Limb (tissue), 2 donors: ENCODE measurements at regions not wholly inside any gene's neighbourhood (a gene's known extent, or its start where the extent isn't known, plus 50 kb on each side); places are given as distances from the start of the nearest gene placed in this dataset.
"Not testable (repeated sequence)": the region's sequence is repeated elsewhere in the genome, so short reads cannot be mapped to it uniquely, and the experiment has no call there.

Experiments
- DNase-seq, 2 donors: peaks; one replicate each; pipeline ENCODE4 v3.0.0-alpha.2; 2016; ENCODE audit errors: extremely low spot score in 2 of 2

GRCh38 chr1:170789063-170789462 is 125.1 kb downstream of the PRRX1 start:
- DNase-seq, result no peak

GRCh38 chr1:170790175-170790574 is 126.2 kb downstream of the PRRX1 start:
- peak in 1 of 2 donors; percentile 39 for DNase-seq

- DNase-seq, result no peak
Observed at GRCh38 chr1:170790651-170791071, 126.7 kb downstream of the PRRX1 start.

GRCh38 chr1:170791941-170792340 is 128.0 kb downstream of the PRRX1 start:
- peak in 1 of 2 donors; percentile 2 for DNase-seq

GRCh38 chr1:170800265-170800664 is 135.1 kb upstream of the MROH9 start:
- DNase-seq, result no peak

- no peak for DNase-seq
Observed at GRCh38 chr1:170800812-170801211, 134.5 kb upstream of the MROH9 start.

- DNase-seq, result no peak
Observed at GRCh38 chr1:170803711-170804110, 131.6 kb upstream of the MROH9 start.

- no peak for DNase-seq
Observed at GRCh38 chr1:170804419-170804818, 130.9 kb upstream of the MROH9 start.

- DNase-seq, result no peak
Observed at GRCh38 chr1:170804879-170805278, 130.5 kb upstream of the MROH9 start.

- peak in 1 of 2 donors; percentile 48 for DNase-seq
Observed at GRCh38 chr1:170806961-170807360, 128.4 kb upstream of the MROH9 start.

- DNase-seq, result no peak
Observed at GRCh38 chr1:170807432-170807831, 127.9 kb upstream of the MROH9 start.

GRCh38 chr1:170808216-170808885 is 127.0 kb upstream of the MROH9 start:
- no peak for DNase-seq

GRCh38 chr1:170811013-170811412 is 124.3 kb upstream of the MROH9 start:
- not testable (repeated sequence) for DNase-seq

GRCh38 chr1:170819781-170820180 is 115.6 kb upstream of the MROH9 start:
- DNase-seq, result no peak

- no peak for DNase-seq
Observed at GRCh38 chr1:170823120-170823519, 112.2 kb upstream of the MROH9 start.

GRCh38 chr1:170831276-170831675 is 104.1 kb upstream of the MROH9 start:
- no peak for DNase-seq

GRCh38 chr1:170836141-170836540 is 99.2 kb upstream of the MROH9 start:
- no peak for DNase-seq

GRCh38 chr1:170840371-170840770 is 95.0 kb upstream of the MROH9 start:
- DNase-seq, result no peak

GRCh38 chr1:170853302-170853701 is 82.0 kb upstream of the MROH9 start:
- DNase-seq, result no peak

GRCh38 chr1:170853867-170854266 is 81.5 kb upstream of the MROH9 start:
- no peak for DNase-seq

GRCh38 chr1:170854677-170855076 is 80.7 kb upstream of the MROH9 start:
- DNase-seq, result no peak

GRCh38 chr1:170856455-170856854 is 78.9 kb upstream of the MROH9 start:
- no peak for DNase-seq

GRCh38 chr1:170857955-170858354 is 77.4 kb upstream of the MROH9 start:
- DNase-seq, result no peak

- no peak for DNase-seq
Observed at GRCh38 chr1:170863621-170864020, 71.7 kb upstream of the MROH9 start.
